GM21723 (cell line): ENCODE measurements at regions not wholly inside any gene's neighbourhood (a gene's known extent, or its start where the extent isn't known, plus 50 kb on each side); places are given as distances from the start of the nearest gene placed in this dataset.
"Not testable (repeated sequence)": the region's sequence is repeated elsewhere in the genome, so short reads cannot be mapped to it uniquely, and the experiment has no call there.

Experiments used
- ATAC-seq: cut with Tn5 transposase; IDR thresholded peaks from one replicate; pipeline ENCODE4 v1.9.1; 2021; ENCODE audit warnings: mild to moderate bottlenecking, moderate library complexity; ENCODE audit not compliant: unreplicated experiment

GRCh38 chr21:21845901-21846300 is 847.7 kb downstream of the NCAM2 start:
- no peak for ATAC-seq

GRCh38 chr21:21851205-21851604 is 853.0 kb downstream of the NCAM2 start:
- ATAC-seq = no peak

GRCh38 chr21:21851657-21852056 is 853.4 kb downstream of the NCAM2 start:
- no peak for ATAC-seq

GRCh38 chr21:21858502-21859334 is 860.5 kb downstream of the NCAM2 start:
- no peak for ATAC-seq

GRCh38 chr21:21860888-21861287 is 862.7 kb downstream of the NCAM2 start:
- ATAC-seq = no peak

- no peak for ATAC-seq
Observed at GRCh38 chr21:21864321-21864840, 866.2 kb downstream of the NCAM2 start.

- no peak for ATAC-seq
Observed at GRCh38 chr21:21897275-21897883, 899.2 kb downstream of the NCAM2 start.

- no peak for ATAC-seq
Observed at GRCh38 chr21:21898801-21899200, 900.6 kb downstream of the NCAM2 start.

GRCh38 chr21:21902416-21902815 is 904.2 kb downstream of the NCAM2 start:
- not testable (repeated sequence) for ATAC-seq

- ATAC-seq = no peak
Observed at GRCh38 chr21:21907271-21907670, 909.1 kb downstream of the NCAM2 start.

- ATAC-seq = no peak
Observed at GRCh38 chr21:21915816-21916215, 917.6 kb downstream of the NCAM2 start.

GRCh38 chr21:21921410-21922232 is 923.4 kb downstream of the NCAM2 start:
- ATAC-seq = no peak

- ATAC-seq = no peak
Observed at GRCh38 chr21:21929226-21929625, 931.0 kb downstream of the NCAM2 start.

- no peak for ATAC-seq
Observed at GRCh38 chr21:21929789-21930188, 931.6 kb downstream of the NCAM2 start.

- ATAC-seq = no peak
Observed at GRCh38 chr21:21952566-21952965, 954.4 kb downstream of the NCAM2 start.

- no peak for ATAC-seq
Observed at GRCh38 chr21:21955204-21955603, 957.0 kb downstream of the NCAM2 start.

GRCh38 chr21:21957490-21957889 is 959.3 kb downstream of the NCAM2 start:
- no peak for ATAC-seq

- ATAC-seq = no peak
Observed at GRCh38 chr21:21963911-21964310, 965.7 kb downstream of the NCAM2 start.

- ATAC-seq = no peak
Observed at GRCh38 chr21:21968810-21969209, 970.6 kb downstream of the NCAM2 start.

GRCh38 chr21:21969211-21969610 is 971.0 kb downstream of the NCAM2 start:
- no peak for ATAC-seq

- ATAC-seq = no peak
Observed at GRCh38 chr21:21971384-21971783, 973.2 kb downstream of the NCAM2 start.
